Activated naive CD8-positive, alpha-beta T cell (primary cell): ENCODE measurements at regions not wholly inside any gene's neighbourhood (a gene's known extent, or its start where the extent isn't known, plus 50 kb on each side); places are given as distances from the start of the nearest gene placed in this dataset.
"Not testable (repeated sequence)": the region's sequence is repeated elsewhere in the genome, so short reads cannot be mapped to it uniquely, and the experiment has no call there.

Experiments
- H3K27ac Mint-ChIP-seq: one replicate; pipeline ENCODE4 v1.8.0; 2021; ENCODE audit warnings: mixed read lengths
- H3K27me3 Mint-ChIP-seq: one replicate; pipeline ENCODE4 v1.8.0; 2021; ENCODE audit warnings: mixed read lengths
- H3K36me3 Mint-ChIP-seq: one replicate; pipeline ENCODE4 v1.8.0; 2021; ENCODE audit warnings: mixed read lengths
- H3K4me1 Mint-ChIP-seq: one replicate; pipeline ENCODE4 v1.8.0; 2021; ENCODE audit warnings: low read depth, mixed read lengths
- H3K4me3 Mint-ChIP-seq: one replicate; pipeline ENCODE4 v1.8.0; 2021; ENCODE audit warnings: mild to moderate bottlenecking, mixed read lengths
- H3K9me3 Mint-ChIP-seq: one replicate; pipeline ENCODE4 v1.8.0; 2021; ENCODE audit warnings: low read depth, mixed read lengths

GRCh38 chr3:153829606-153830170 lies 291.5 kb upstream of the ARHGEF26 start:
- no peaks in the 10 kb centered on the region for H3K36me3 Mint-ChIP-seq
- peaks cover 7% of the 10 kb centered on the region for H3K27me3 Mint-ChIP-seq
- H3K4me3 Mint-ChIP-seq: no peak overlapping the region
- no peaks in the 10 kb centered on the region for H3K4me1 Mint-ChIP-seq
- H3K9me3 Mint-ChIP-seq: no peaks in the 10 kb centered on the region
- H3K27ac Mint-ChIP-seq: no peak overlapping the region

GRCh38 chr3:153830552-153830951 lies 290.6 kb upstream of the ARHGEF26 start:
- Mint-ChIP-seq H3K4me1 (no peaks in the 10 kb centered on the region), H3K27ac (no peak overlapping the region), H3K27me3 (peaks cover 7% of the 10 kb centered on the region), H3K36me3 (no peaks in the 10 kb centered on the region), H3K9me3 (no peaks in the 10 kb centered on the region), H3K4me3 (no peak overlapping the region)

GRCh38 chr3:153835540-153835939 lies 285.6 kb upstream of the ARHGEF26 start:
- no peaks in the 10 kb centered on the region for H3K36me3 Mint-ChIP-seq
- no peak overlapping the region for H3K4me3 Mint-ChIP-seq
- H3K27me3 Mint-ChIP-seq: peaks cover 9% of the 10 kb centered on the region
- H3K4me1 Mint-ChIP-seq: no peaks in the 10 kb centered on the region
- no peak overlapping the region for H3K27ac Mint-ChIP-seq
- no peaks in the 10 kb centered on the region for H3K9me3 Mint-ChIP-seq

GRCh38 chr3:153840487-153840886 lies 280.7 kb upstream of the ARHGEF26 start:
- Mint-ChIP-seq H3K36me3 (no peaks in the 10 kb centered on the region), H3K4me3 (no peak overlapping the region), H3K4me1 (no peaks in the 10 kb centered on the region), H3K9me3 (no peaks in the 10 kb centered on the region), H3K27ac (no peak overlapping the region), H3K27me3 (peaks cover 7% of the 10 kb centered on the region)

- H3K9me3 Mint-ChIP-seq: no peaks in the 10 kb centered on the region
Observed at GRCh38 chr3:153843994-153844393, 277.2 kb upstream of the ARHGEF26 start.

GRCh38 chr3:153845311-153845710 lies 275.9 kb upstream of the ARHGEF26 start:
- peaks cover 7% of the 10 kb centered on the region for H3K27me3 Mint-ChIP-seq
- H3K4me3 Mint-ChIP-seq: no peak overlapping the region
- H3K36me3 Mint-ChIP-seq: no peaks in the 10 kb centered on the region
- no peaks in the 10 kb centered on the region for H3K4me1 Mint-ChIP-seq
- H3K27ac Mint-ChIP-seq: no peak overlapping the region
- H3K9me3 Mint-ChIP-seq: no peaks in the 10 kb centered on the region

More at GRCh38 chr3:153843994-153844393, 277.2 kb upstream of the ARHGEF26 start:
- Mint-ChIP-seq H3K4me3 (no peak overlapping the region), H3K4me1 (no peaks in the 10 kb centered on the region), H3K27ac (no peak overlapping the region), H3K36me3 (no peaks in the 10 kb centered on the region), H3K27me3 (peaks cover 8% of the 10 kb centered on the region)

- Mint-ChIP-seq H3K36me3 (no peaks in the 10 kb centered on the region), H3K27me3 (peaks cover 5% of the 10 kb centered on the region), H3K9me3 (no peaks in the 10 kb centered on the region), H3K4me3 (no peak overlapping the region), H3K4me1 (no peaks in the 10 kb centered on the region), H3K27ac (no peak overlapping the region)
Observed at GRCh38 chr3:153848702-153849101, 272.5 kb upstream of the ARHGEF26 start.

- H3K27ac Mint-ChIP-seq: no peak overlapping the region
- H3K4me3 Mint-ChIP-seq: no peak overlapping the region
- no peaks in the 10 kb centered on the region for H3K4me1 Mint-ChIP-seq
- H3K36me3 Mint-ChIP-seq: no peaks in the 10 kb centered on the region
- no peaks in the 10 kb centered on the region for H3K9me3 Mint-ChIP-seq
- peaks cover 9% of the 10 kb centered on the region for H3K27me3 Mint-ChIP-seq
Observed at GRCh38 chr3:153852355-153852754, 268.8 kb upstream of the ARHGEF26 start.

GRCh38 chr3:153853163-153853562 lies 268.0 kb upstream of the ARHGEF26 start:
- Mint-ChIP-seq H3K27me3 (peaks cover 7% of the 10 kb centered on the region), H3K4me3 (no peak overlapping the region), H3K4me1 (no peaks in the 10 kb centered on the region), H3K27ac (no peak overlapping the region), H3K9me3 (no peaks in the 10 kb centered on the region), H3K36me3 (no peaks in the 10 kb centered on the region)

- H3K4me3 Mint-ChIP-seq: no peak overlapping the region
- no peak overlapping the region for H3K27ac Mint-ChIP-seq
- peaks cover 9% of the 10 kb centered on the region for H3K27me3 Mint-ChIP-seq
- no peaks in the 10 kb centered on the region for H3K36me3 Mint-ChIP-seq
- no peaks in the 10 kb centered on the region for H3K9me3 Mint-ChIP-seq
- H3K4me1 Mint-ChIP-seq: no peaks in the 10 kb centered on the region
Observed at GRCh38 chr3:153855772-153856171, 265.4 kb upstream of the ARHGEF26 start.

GRCh38 chr3:153856932-153857331 lies 264.3 kb upstream of the ARHGEF26 start:
- Mint-ChIP-seq H3K4me3 (no peak overlapping the region), H3K9me3 (no peaks in the 10 kb centered on the region), H3K27me3 (peaks cover 9% of the 10 kb centered on the region), H3K27ac (no peak overlapping the region), H3K36me3 (no peaks in the 10 kb centered on the region), H3K4me1 (no peaks in the 10 kb centered on the region)

- no peak overlapping the region for H3K27ac Mint-ChIP-seq
- H3K4me3 Mint-ChIP-seq: no peak overlapping the region
Observed at GRCh38 chr3:153864793-153865192, 256.4 kb upstream of the ARHGEF26 start.

GRCh38 chr3:153866901-153867300 lies 254.3 kb upstream of the ARHGEF26 start:
- Mint-ChIP-seq H3K36me3 (no peaks in the 10 kb centered on the region), H3K27me3 (peaks cover 3% of the 10 kb centered on the region), H3K27ac (no peak overlapping the region), H3K4me1 (no peaks in the 10 kb centered on the region), H3K9me3 (no peaks in the 10 kb centered on the region), H3K4me3 (no peak overlapping the region)

More at GRCh38 chr3:153864793-153865192, 256.4 kb upstream of the ARHGEF26 start:
- H3K9me3 Mint-ChIP-seq: no peaks in the 10 kb centered on the region
- peaks cover 3% of the 10 kb centered on the region for H3K27me3 Mint-ChIP-seq
- H3K4me1 Mint-ChIP-seq: no peaks in the 10 kb centered on the region
- no peaks in the 10 kb centered on the region for H3K36me3 Mint-ChIP-seq

- H3K36me3 Mint-ChIP-seq, H3K27me3 Mint-ChIP-seq, H3K4me3 Mint-ChIP-seq, H3K27ac Mint-ChIP-seq, H3K4me1 Mint-ChIP-seq: not testable (repeated sequence)
- peaks cover 11% of the 10 kb centered on the region for H3K9me3 Mint-ChIP-seq
Observed at GRCh38 chr3:153874348-153874747, 246.8 kb upstream of the ARHGEF26 start.

GRCh38 chr3:153880493-153880892 lies 240.7 kb upstream of the ARHGEF26 start:
- Mint-ChIP-seq H3K27me3 (peaks cover 4% of the 10 kb centered on the region), H3K36me3 (no peaks in the 10 kb centered on the region), H3K9me3 (no peaks in the 10 kb centered on the region), H3K27ac (no peak overlapping the region), H3K4me3 (no peak overlapping the region), H3K4me1 (no peaks in the 10 kb centered on the region)

GRCh38 chr3:153881201-153881600 lies 240.0 kb upstream of the ARHGEF26 start:
- peaks cover 4% of the 10 kb centered on the region for H3K27me3 Mint-ChIP-seq
- H3K27ac Mint-ChIP-seq: no peak overlapping the region
- H3K36me3 Mint-ChIP-seq: no peaks in the 10 kb centered on the region
- H3K9me3 Mint-ChIP-seq: no peaks in the 10 kb centered on the region
- H3K4me1 Mint-ChIP-seq: no peaks in the 10 kb centered on the region
- no peak overlapping the region for H3K4me3 Mint-ChIP-seq
